HS-27A (cell line): ENCODE measurements at regions not wholly inside any gene's neighbourhood (a gene's known extent, or its start where the extent isn't known, plus 50 kb on each side); places are given as distances from the start of the nearest gene placed in this dataset.

Experiments used
- DNase-seq: peaks from one replicate; pipeline ENCODE4 v3.0.0-alpha.2; 2012; ENCODE audit warnings: low read depth, missing footprints

DNA sequence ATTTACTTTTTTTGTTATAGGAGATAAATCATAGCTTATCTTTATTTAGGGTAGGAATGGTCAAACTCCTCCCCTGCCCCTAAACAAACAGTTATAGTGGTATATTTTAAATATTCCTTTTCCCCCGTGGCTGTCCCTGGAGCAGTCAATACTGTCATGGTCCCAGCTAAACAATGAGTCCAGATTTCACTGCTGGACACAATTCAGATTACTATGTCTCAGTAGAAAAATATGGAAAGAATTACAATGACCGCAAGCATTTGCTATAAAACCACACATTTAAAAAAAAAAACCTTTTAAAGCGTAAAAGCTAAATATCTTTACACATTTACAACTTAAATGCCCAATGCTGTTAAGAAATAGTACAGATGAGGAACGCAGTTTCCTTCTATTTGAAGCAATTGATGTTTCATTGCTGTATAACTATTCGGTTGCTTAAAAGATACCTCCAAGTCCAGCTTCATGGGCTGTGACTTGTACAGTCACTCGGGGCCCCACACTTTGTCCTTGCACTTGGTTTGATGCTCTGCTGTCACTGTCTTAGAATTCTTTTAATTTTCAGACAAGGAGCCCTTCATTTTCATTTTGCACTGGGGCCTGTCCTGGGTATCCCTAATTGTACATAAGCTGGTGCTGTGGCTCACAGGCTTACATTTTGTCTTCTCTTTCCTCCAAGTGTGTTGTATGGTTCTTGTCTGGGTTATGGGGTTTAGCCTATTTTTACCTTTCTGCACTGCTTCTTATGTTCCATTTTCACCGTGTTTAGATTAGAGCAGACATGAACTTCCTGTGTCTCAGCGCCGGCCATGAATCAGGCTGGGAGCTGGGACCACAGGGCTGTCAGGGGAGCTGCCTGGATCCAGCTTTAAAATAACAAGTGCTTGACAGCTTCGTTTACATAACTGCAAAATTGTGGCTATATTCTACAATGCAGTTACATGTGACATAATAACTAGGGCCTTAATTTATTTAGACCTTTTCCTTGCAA, 530.2 kb upstream of the FZD8 start:
- DNase-seq: peak; percentile 30

- DNase-seq: no peak
Observed at GRCh38 chr10:36171556-36171952, 529.5 kb upstream of the FZD8 start.

DNA sequence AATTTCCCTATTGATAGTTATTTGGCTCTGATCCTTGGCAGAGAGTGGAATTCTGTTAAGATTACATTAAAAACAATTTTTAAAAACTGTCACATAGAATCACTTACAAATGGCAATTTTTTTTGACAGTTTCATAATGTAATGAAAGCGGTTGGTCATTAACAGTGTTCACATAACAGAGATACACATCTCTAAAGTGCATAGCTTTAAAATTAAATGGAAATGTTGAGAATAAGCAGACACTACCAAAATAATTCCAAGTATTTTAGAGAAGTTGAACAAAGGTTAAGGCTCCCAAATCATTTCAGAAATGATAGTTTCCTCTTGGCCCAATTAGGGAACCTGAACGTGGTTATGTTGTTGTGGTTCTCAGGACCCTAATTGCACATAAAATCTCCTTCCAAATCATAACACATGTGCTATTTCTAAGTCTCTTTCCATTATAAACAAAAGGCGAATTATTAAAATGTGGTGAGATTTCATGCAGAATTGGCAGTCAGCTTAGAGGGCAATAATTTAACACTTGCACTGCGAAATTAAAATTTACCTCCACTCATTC, 528.9 kb upstream of the FZD8 start:
- DNase-seq: no peak

GRCh38 chr10:36170142-36170719, 528.1 kb upstream of the FZD8 start:
- DNase-seq: no peak

DNA sequence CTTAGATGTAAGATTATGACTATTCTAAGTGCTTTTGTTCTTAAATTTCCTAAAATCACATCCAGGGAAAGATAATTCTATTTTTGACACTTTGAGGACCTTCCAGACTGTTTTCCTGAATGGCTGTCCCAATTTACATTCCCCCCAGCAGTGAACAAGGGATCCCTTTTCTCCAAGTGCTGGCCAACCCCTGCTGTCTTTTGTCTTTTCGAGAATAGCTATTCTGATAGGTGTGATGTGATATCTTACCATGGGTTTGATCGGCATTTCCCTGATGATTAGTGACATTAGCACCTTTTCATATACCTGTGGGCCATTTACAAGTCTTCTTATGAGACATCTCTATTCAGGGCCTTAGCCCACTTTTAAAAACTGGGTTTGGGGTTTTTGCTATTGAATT, 526.7 kb upstream of the FZD8 start:
- no peak for DNase-seq

DNA sequence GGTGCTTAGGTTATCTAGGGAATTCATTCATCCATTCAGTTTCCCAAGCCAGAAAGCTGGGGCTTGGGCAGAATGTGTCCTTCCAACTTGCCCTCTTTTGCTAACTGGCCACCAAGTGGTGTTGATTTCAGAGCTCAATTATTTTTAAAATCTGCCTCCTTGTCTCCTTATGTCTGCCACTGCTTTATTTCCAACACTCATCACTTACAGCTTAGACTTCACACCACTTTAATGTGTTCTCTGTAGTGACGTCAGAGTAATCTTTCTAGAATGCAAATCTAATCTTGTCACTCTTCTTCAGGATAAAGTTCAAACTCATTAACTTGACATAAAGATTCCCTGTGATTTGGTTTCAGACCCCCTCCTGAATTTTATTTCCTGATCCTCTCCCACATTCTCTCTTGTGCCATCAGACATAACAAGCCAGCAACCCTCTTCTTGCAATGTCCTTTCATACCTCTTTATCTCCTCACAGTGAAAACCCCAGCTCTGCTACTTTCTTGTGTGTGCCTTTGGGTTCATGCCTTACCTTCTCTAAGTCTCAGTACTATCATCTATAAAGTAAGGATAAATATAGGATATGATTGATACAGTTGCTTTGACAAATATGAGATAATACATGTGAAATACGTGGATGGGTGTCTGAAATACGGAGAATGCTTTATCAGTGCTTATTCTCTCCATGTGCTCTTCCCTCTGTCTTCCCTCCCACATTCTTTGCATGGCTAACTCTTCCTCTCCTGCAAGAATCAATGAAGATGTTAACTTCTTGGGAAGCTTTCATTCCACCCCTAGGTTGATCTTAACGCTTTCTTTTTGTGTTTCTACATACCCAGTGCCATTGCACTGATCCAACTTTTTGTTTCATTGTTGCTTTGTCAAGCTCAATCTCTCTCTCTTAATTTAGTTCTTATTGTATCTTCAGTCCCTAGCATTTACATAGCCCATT, 522.7 kb upstream of the FZD8 start:
- DNase-seq: no peak

DNA sequence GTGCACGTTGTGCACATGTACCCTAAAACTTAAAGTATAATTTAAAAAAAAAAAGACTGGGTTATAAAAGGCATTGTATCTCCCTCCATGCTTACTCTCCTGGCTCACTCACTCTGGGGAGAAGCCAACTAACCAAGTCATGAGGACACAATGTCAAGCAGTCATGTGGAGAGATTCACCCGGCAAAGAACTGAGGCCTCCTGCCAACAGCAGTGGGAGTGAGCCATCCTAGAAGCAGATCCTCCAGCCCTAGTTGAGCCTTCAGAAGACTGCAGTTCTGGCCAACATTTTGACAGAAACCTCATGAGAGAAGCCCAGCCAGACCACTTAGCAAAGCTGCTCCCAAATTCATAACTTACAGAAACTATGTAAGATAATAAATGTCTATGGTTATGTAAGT, 521.7 kb upstream of the FZD8 start:
- no peak for DNase-seq

GRCh38 chr10:36157486-36157885, 515.4 kb upstream of the FZD8 start:
- DNase-seq: no peak

DNA sequence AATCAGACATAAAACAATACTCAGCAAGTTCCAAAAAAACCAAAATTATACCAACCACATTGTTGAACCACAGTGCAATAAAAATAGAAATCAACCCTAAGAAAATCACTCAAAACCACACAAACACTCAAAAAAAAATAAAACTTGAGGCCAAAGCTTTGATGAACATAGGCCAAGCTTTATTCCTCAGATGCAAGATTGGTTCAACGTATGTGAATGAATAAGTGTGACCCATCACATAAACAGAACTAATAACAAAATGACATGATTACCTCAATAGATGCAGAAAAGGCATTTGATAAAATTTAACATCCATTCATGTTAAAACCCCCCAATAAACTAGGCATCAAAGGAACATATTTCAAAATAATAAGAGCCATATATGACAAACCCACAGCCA, 506.1 kb upstream of the FZD8 start:
- DNase-seq: no peak

GRCh38 chr10:36147529-36147928, 505.4 kb upstream of the FZD8 start:
- DNase-seq: no peak

DNA sequence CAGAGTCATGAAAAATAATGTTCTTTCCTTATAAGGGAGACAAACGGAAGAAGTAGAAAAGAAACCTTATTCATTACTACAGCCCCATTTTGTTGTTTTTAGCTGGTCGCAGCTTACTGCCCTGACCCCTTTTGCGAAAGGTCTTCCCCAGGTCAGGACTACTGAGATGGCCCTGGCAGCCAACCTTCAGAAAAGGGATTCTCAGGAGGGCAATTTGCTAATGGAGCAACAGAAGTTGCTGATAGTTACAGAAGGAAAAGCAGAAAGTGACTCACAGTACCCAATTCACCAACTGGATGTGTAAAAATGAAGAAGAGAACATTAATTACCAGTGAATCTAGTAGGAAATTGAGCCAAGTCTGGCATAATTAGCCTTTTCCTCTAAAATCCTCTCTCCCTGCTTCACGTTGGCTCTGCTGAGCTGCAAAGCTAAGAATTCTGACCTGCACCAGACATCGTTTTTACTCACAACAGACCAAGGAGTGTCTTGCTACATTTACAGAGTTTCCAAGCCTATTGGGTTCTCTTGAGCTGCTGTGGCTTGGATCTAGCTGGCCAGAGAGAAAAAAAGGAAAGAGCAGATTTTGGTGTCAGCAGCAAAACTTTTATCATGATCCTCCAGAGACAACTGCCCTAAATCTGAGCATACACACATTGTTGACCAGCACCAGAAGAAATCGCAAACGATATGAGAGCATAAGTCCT, 499.9 kb upstream of the FZD8 start:
- no peak for DNase-seq

- DNase-seq: no peak
Observed at GRCh38 chr10:36129051-36129450, 487.0 kb upstream of the FZD8 start.

DNA sequence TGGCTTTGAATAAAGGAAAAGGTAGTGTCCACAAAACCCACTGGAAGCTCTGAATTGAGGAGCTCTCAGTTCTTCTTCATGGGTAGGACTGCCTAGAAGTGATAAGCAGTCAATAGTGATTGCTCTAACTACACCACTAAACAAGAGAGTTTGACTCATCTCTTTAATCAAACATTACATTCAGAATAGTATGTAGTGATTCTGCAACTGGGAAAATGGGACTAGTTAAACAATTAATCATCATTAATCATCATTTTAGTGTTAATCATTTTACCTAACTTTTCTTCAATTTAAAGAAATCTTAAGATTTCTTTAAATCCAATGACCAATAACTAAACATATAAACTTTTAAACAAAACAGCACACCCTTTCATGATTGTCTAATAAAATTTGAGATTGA, 484.0 kb upstream of the FZD8 start:
- DNase-seq: no peak

- DNase-seq: no peak
Observed at GRCh38 chr10:36119455-36119854, 477.4 kb upstream of the FZD8 start.

DNA sequence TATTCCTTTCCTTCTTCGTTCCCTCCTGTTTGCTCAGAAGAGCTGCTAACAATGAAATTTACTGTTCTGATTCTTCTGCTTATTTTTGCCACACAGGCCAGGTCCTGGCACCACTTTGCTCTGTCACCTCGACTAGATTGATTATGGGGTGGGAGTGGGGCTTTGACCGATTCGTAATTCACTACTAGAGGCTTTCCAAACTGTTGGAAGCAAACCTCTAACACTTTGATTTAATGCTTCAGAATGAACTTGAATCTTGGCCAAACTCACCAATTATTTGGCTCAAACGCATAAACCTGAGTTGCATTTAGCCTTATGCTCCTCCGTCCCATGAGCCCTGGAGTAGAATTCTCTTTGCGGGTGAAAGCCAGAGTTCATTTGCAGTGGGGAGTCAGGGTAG, 476.2 kb upstream of the FZD8 start:
- DNase-seq: no peak

DNA sequence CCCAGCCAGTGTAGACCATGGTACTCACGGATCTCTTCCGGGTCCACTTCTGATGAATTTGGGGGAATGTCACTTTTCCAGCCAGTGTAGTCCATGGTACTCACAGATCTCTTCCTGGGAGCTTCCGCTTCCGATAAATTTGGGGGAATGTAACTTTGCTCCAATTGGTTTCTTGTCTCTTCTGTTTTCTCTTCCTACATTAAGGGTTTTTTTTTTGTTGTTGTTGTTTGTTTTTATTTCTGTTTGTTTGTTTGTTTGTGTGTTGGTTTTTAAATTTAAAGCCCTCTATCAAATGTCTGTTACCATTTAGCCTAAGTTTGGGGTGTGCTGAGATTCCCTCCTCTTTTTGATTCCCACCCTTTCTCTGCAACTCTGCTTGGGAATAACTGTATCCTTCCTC, 475.8 kb upstream of the FZD8 start:
- no peak for DNase-seq

DNA sequence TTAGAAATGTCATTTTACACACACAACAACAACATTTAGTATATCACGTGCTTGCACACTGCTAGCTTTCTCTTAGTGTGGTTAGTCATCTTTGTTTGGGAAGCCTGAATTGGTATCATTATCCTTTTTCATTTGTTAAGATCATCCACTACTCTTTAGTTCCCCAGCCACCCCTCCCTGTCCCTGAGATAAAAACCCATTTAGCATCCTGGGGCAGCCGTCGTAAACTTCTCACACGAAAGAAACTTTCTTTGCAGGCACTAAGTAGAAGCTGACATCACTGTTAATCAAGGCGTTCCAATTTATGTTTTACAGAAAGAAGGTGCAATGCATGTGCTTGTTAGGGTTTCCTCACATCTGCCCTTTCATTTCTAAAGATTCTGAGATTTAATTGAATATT, 475.1 kb upstream of the FZD8 start:
- DNase-seq: no peak

- DNase-seq: no peak
Observed at GRCh38 chr10:36116731-36117130, 474.6 kb upstream of the FZD8 start.

DNA sequence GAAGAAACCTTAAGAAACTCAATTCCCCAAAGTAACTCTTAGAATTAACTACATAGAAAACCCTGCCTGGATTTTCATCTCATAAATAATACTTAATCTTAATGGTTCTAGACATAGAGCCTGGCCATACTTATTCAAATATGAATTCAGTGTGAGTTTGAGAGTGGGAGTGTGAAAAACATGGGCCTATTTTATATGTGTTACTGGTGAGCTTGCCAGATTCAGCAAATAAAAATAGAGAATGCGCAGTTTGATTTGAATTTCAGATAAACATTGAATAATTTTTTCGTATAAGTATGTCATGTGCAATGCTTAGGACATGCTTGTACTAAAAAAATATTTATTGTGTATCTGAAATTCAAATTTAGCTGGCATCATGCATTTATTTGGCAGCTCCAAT, 473.9 kb upstream of the FZD8 start:
- no peak for DNase-seq

GRCh38 chr10:36115364-36115763, 473.3 kb upstream of the FZD8 start:
- no peak for DNase-seq

DNA sequence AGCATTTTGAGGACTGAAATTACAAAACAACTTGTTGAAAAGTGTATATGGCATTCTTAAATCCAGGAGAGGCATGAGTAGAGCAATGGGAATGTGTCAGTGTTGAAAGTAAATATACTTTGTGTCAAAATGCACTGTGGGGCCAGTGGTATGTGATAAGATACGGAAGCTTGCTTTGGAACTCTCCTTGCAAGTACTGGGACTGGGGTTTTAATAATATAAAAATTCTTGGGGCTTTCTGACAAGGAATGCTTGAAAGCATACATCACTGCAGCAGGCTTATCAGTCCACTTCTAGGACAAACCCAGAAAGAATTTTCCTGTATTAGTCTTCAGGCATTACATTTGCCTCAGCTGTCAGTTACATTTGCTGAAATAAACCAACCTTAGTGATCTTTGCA, 472.8 kb upstream of the FZD8 start:
- peak; percentile 35 for DNase-seq

DNA sequence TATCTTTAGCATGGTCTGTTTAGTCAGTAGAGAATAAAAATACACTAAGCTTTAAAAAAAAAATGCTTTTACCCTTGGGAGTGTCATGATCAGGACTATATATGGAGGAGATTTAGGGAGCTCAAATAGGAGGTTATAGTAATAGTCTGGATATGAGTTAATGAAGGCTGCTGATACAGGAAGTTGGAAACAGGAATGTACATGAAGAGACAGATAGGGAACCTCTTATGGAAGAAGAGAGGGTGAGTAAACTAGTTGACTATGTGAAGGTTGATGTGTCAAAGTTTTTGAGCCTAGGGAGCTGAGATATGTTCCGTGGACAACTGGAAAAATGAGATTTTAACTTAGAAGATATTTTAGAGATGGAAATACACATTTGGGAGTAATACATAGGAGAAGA, 472.0 kb upstream of the FZD8 start:
- DNase-seq: no peak
